ENCODE measurements at regions not wholly inside any gene's neighbourhood (a gene's known extent, or its start where the extent isn't known, plus 50 kb on each side); places are given as distances from the start of the nearest gene placed in this dataset.

DNA sequence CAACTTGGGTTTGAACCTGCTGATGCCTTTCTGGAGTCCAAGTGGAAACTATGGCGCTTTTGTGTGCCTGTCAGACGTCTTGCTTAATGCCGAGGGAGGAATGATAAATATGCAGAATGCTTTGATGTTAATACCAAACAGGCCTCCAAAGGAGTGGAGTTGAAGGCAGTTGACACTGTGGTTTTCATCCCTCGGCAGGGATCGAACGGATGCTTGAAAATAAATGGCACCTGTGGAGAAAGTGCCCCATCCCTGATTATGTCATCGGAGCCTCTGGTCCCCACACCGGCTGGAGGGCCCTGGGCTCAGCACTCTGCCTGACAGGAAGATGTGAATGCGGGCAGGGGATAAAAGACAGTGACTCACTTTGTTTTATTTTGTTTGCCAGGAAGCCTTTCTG, 148.7 kb upstream of the GPR26 start:
- Histone ChIP-seq H3K36me3 (no peaks in the 10 kb centered on the region), H3K27ac (no peak overlapping the region), H3K4me3 (no peak overlapping the region), H3K27me3 (no peaks in the 10 kb centered on the region), H3K4me1 (no peaks in the 10 kb centered on the region), H3K9me3 (no peaks in the 10 kb centered on the region)
- 30 to 51% methylated on average over 9 of the region's 9 CpGs for WGBS, 2 donors
- no peak for ATAC-seq (ENCODE audit: low FRiP score in 2 of 2)
- DNase-seq: no peak
- TF ChIP-seq POLR2AphosphoS5 (IDR thresholded peaks at IDR 0.05): no peak
- no peak for TF ChIP-seq POLR2A (IDR thresholded peaks at IDR 0.05)
- TF ChIP-seq, protein P1, sequence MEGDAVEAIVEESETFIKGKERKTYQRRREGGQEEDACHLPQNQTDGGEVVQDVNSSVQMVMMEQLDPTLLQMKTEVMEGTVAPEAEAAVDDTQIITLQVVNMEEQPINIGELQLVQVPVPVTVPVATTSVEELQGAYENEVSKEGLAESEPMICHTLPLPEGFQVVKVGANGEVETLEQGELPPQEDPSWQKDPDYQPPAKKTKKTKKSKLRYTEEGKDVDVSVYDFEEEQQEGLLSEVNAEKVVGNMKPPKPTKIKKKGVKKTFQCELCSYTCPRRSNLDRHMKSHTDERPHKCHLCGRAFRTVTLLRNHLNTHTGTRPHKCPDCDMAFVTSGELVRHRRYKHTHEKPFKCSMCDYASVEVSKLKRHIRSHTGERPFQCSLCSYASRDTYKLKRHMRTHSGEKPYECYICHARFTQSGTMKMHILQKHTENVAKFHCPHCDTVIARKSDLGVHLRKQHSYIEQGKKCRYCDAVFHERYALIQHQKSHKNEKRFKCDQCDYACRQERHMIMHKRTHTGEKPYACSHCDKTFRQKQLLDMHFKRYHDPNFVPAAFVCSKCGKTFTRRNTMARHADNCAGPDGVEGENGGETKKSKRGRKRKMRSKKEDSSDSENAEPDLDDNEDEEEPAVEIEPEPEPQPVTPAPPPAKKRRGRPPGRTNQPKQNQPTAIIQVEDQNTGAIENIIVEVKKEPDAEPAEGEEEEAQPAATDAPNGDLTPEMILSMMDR (IDR thresholded peaks at IDR 0.05): no peak
- no peak for TF ChIP-seq EP300 (IDR thresholded peaks at IDR 0.05)

DNA sequence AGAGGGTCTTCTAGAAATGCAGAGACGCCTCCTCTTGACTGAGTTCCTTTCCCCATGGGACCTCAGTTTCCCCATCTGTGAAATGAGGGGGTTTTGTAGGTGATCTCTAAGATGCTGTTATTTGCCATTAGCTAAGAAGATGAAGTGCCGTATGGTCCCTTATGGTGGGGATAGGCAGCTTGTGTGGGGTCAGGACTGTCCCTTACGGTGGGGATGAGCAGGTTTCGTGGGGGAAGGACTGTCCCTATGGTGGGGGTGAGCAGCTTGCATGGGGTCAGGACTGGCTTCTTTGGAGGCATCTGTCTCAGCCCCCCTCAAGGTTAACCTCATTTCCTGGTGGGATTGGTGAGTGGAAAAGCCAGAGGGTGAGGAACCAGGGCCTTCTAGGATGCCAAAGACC, 148.3 kb upstream of the GPR26 start:
- DNase-seq (no peak), ATAC-seq (ENCODE audit: low FRiP score in 2 of 2) (no peak)
- Histone ChIP-seq H3K9me3 (no peaks in the 10 kb centered on the region), H3K27ac (no peak overlapping the region), H3K27me3 (no peaks in the 10 kb centered on the region), H3K36me3 (no peaks in the 10 kb centered on the region), H3K4me3 (no peak overlapping the region), H3K4me1 (no peaks in the 10 kb centered on the region)
- 84 to 94% methylated on average over 4 of the region's 4 CpGs for WGBS, 2 donors
- no peak for TF ChIP-seq POLR2A (IDR thresholded peaks at IDR 0.05)
- TF ChIP-seq, protein P1 (IDR thresholded peaks at IDR 0.05): no peak
- TF ChIP-seq EP300 (IDR thresholded peaks at IDR 0.05): no peak
- no peak for TF ChIP-seq POLR2AphosphoS5 (IDR thresholded peaks at IDR 0.05)

DNA sequence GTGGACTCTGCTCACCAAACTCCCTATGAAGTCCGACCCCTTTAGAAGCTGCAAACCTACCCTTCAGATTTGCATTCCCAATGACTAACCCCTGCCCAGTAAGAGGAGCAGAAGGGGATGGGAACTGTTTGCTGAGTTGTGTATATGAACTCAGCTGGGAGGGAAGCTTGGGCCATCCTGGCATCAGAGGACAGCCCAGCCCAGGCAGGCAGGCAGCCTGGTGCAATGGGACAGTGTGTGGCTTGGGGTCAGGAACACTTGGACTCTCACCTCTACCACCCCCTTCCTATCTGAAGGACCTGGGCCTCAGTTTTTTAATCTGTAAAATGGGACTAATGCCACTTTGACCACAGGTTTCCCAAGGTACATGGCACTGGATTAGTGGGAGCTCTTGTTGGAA, 147.4 kb upstream of the GPR26 start:
- Histone ChIP-seq H3K4me1 (no peaks in the 10 kb centered on the region), H3K36me3 (no peaks in the 10 kb centered on the region), H3K9me3 (no peaks in the 10 kb centered on the region), H3K27ac (no peak overlapping the region), H3K4me3 (no peak overlapping the region), H3K27me3 (no peaks in the 10 kb centered on the region)
- DNase-seq (peak in 1 of 2 donors; percentile 10), ATAC-seq (ENCODE audit: low FRiP score in 2 of 2) (no peak)
- 50 to 63% methylated on average over 1 of the region's 1 CpG for WGBS, 2 donors
- TF ChIP-seq EP300 (IDR thresholded peaks at IDR 0.05) (no peak), POLR2AphosphoS5 (IDR thresholded peaks at IDR 0.05) (no peak), POLR2A (IDR thresholded peaks at IDR 0.05) (no peak)
- TF ChIP-seq, protein P1 (IDR thresholded peaks at IDR 0.05): no peak

DNA sequence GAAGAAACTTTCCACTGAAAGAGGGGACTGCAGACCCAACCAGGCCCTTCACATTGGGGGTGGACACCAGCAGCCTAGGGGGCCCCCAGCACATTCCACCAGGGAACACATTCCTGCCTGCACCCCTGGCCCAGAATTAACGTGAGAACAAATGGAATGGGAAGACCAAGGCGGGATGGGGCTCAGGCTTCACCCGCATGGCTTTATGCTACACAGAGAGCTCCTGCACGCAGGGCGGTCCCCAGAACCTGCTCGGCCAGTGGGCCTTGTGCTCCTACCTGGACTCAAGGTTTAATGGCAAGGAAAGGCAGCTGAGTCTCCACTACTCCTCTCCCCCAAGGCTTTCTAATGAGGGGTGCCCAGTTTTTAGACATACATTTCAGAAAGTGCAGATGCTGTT, 146.3 kb upstream of the GPR26 start:
- WGBS, 2 donors: 17 to 78% methylated on average over 1 to 6 of the region's 6 CpGs

DNA sequence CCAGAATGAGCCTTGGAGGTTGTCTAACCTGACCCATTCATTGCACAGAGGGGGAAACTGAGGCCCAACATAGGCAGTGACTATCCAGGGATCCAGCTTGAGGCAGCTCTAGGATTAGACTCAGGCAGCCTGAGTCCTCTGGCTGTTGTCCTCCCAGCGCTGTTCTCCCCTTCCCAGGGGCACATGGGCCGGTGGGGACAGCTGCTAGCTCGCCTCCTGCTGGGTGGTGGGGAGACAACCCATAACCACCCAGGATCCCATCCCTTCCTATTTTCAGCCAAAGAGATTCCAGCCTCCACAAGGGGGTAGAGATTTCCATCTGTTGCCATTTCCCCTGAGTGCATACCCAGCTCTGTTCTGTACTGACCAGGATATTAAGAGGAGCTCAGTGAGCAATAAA, 145.1 kb upstream of the GPR26 start:
- Histone ChIP-seq H3K9me3 (no peaks in the 10 kb centered on the region), H3K27me3 (no peaks in the 10 kb centered on the region), H3K36me3 (no peaks in the 10 kb centered on the region), H3K4me3 (no peak overlapping the region), H3K27ac (no peak overlapping the region), H3K4me1 (no peaks in the 10 kb centered on the region)
- WGBS, 2 donors: 75% methylated on average over 3 of the region's 3 CpGs; no CpG with 5 or more reads in 1 of the 2 donors
- ATAC-seq (ENCODE audit: low FRiP score in 2 of 2) (peak in 1 of 2 donors; percentile 32), DNase-seq (no peak)
- TF ChIP-seq POLR2AphosphoS5 (IDR thresholded peaks at IDR 0.05): no peak
- no peak for TF ChIP-seq EP300 (IDR thresholded peaks at IDR 0.05)
- no peak for TF ChIP-seq POLR2A (IDR thresholded peaks at IDR 0.05)
- TF ChIP-seq, protein P1 (IDR thresholded peaks at IDR 0.05): no peak

More for the DNA sequence above, 146.3 kb upstream of the GPR26 start:
- Histone ChIP-seq H3K4me3 (no peak overlapping the region), H3K9me3 (no peaks in the 10 kb centered on the region), H3K36me3 (no peaks in the 10 kb centered on the region), H3K27ac (no peak overlapping the region), H3K4me1 (no peaks in the 10 kb centered on the region), H3K27me3 (no peaks in the 10 kb centered on the region)
- TF ChIP-seq POLR2A (IDR thresholded peaks at IDR 0.05): no peak
- TF ChIP-seq POLR2AphosphoS5 (IDR thresholded peaks at IDR 0.05): no peak
- TF ChIP-seq, protein P1 (IDR thresholded peaks at IDR 0.05): no peak
- no peak for TF ChIP-seq EP300 (IDR thresholded peaks at IDR 0.05)
- ATAC-seq (ENCODE audit: low FRiP score in 2 of 2): no peak
- DNase-seq: peak in 1 of 2 donors; percentile 25
